ENCODE measurements at regions not wholly inside any gene's neighbourhood (a gene's known extent, or its start where the extent isn't known, plus 50 kb on each side); places are given as distances from the start of the nearest gene placed in this dataset.

- DNase-seq (ENCODE audit: insufficient read length, low spot score) (no peak), FAIRE-seq (no peak)
Measured at GRCh38 chr4:17339376-17339775, 172.5 kb downstream of the QDPR start.

- FAIRE-seq (no peak), DNase-seq (ENCODE audit: insufficient read length, low spot score) (no peak)
Measured at GRCh38 chr4:17336986-17337385, 174.9 kb downstream of the QDPR start.

- DNase-seq (ENCODE audit: insufficient read length, low spot score) (no peak), FAIRE-seq (no peak)
Measured at GRCh38 chr4:17336524-17336961, 175.3 kb downstream of the QDPR start.

GRCh38 chr4:17336069-17336468 lies 175.8 kb downstream of the QDPR start:
- DNase-seq (ENCODE audit: insufficient read length, low spot score), result no peak
- FAIRE-seq, result no peak

GRCh38 chr4:17335371-17335770 lies 176.5 kb downstream of the QDPR start:
- FAIRE-seq (no peak), DNase-seq (ENCODE audit: insufficient read length, low spot score) (no peak)

GRCh38 chr4:17332478-17332877 lies 179.4 kb downstream of the QDPR start:
- no peak for FAIRE-seq
- no peak for DNase-seq (ENCODE audit: insufficient read length, low spot score)

GRCh38 chr4:17329046-17329445 lies 182.8 kb downstream of the QDPR start:
- FAIRE-seq, result no peak
- DNase-seq (ENCODE audit: insufficient read length, low spot score), result no peak

- DNase-seq (ENCODE audit: insufficient read length, low spot score) (no peak), FAIRE-seq (no peak)
Measured at GRCh38 chr4:17328141-17328815, 183.6 kb downstream of the QDPR start.

- FAIRE-seq (no peak), DNase-seq (ENCODE audit: insufficient read length, low spot score) (no peak)
Measured at GRCh38 chr4:17327591-17327990, 184.3 kb downstream of the QDPR start.

- DNase-seq (ENCODE audit: insufficient read length, low spot score) (no peak), FAIRE-seq (no peak)
Measured at GRCh38 chr4:17326756-17327155, 185.1 kb downstream of the QDPR start.

- FAIRE-seq (no peak), DNase-seq (ENCODE audit: insufficient read length, low spot score) (no peak)
Measured at GRCh38 chr4:17325098-17325497, 186.8 kb downstream of the QDPR start.

GRCh38 chr4:17324386-17324830 lies 187.5 kb downstream of the QDPR start:
- FAIRE-seq, result peak; percentile 69

GRCh38 chr4:17323554-17324385 lies 188.1 kb downstream of the QDPR start:
- no peak for FAIRE-seq
- DNase-seq (ENCODE audit: insufficient read length, low spot score), result no peak

More at GRCh38 chr4:17324386-17324830, 187.5 kb downstream of the QDPR start:
- peak; percentile 8 for DNase-seq (ENCODE audit: insufficient read length, low spot score)

GRCh38 chr4:17322514-17322913 lies 189.4 kb downstream of the QDPR start:
- DNase-seq (ENCODE audit: insufficient read length, low spot score), result no peak
- FAIRE-seq, result no peak

GRCh38 chr4:17320046-17320445 lies 191.8 kb downstream of the QDPR start:
- no peak for DNase-seq (ENCODE audit: insufficient read length, low spot score)
- FAIRE-seq, result no peak

GRCh38 chr4:17317526-17317925 lies 194.4 kb downstream of the QDPR start:
- FAIRE-seq (no peak), DNase-seq (ENCODE audit: insufficient read length, low spot score) (no peak)

- no peak for DNase-seq (ENCODE audit: insufficient read length, low spot score)
- no peak for FAIRE-seq
Measured at GRCh38 chr4:17316566-17316965, 195.3 kb downstream of the QDPR start.

- FAIRE-seq (no peak), DNase-seq (ENCODE audit: insufficient read length, low spot score) (no peak)
Measured at GRCh38 chr4:17315459-17315858, 196.4 kb downstream of the QDPR start.

GRCh38 chr4:17313194-17313593 lies 198.7 kb downstream of the QDPR start:
- DNase-seq (ENCODE audit: insufficient read length, low spot score) (no peak), FAIRE-seq (no peak)

- DNase-seq (ENCODE audit: insufficient read length, low spot score), result no peak
Measured at GRCh38 chr4:17310269-17310652, 201.6 kb downstream of the QDPR start.

GRCh38 chr4:17309567-17310268 lies 202.2 kb downstream of the QDPR start:
- FAIRE-seq (no peak), DNase-seq (ENCODE audit: insufficient read length, low spot score) (no peak)

More at GRCh38 chr4:17310269-17310652, 201.6 kb downstream of the QDPR start:
- no peak for FAIRE-seq
